ENCODE measurements at regions not wholly inside any gene's neighbourhood (a gene's known extent, or its start where the extent isn't known, plus 50 kb on each side); places are given as distances from the start of the nearest gene placed in this dataset.

DNA sequence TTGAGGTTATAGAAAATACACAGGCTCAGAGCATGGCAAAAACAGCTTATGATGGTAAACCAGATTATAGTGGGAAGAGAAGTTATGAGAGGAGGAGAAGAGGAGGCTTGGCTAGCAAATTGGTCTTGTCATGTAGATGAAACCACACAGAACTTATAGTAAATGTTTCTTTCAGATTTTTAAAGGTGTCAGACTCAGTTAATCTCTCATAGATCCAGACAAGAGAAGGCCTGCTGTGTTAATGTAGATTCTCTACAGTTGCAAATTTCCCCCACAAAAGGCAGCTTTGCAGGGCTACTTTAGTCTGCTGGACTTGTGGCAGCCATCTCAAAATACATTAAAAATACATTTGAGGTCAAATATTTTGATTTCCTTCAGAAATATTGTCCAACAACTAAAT is 1731.7 kb downstream of the ARAP2 start:
- TF ChIP-seq, protein P1, sequence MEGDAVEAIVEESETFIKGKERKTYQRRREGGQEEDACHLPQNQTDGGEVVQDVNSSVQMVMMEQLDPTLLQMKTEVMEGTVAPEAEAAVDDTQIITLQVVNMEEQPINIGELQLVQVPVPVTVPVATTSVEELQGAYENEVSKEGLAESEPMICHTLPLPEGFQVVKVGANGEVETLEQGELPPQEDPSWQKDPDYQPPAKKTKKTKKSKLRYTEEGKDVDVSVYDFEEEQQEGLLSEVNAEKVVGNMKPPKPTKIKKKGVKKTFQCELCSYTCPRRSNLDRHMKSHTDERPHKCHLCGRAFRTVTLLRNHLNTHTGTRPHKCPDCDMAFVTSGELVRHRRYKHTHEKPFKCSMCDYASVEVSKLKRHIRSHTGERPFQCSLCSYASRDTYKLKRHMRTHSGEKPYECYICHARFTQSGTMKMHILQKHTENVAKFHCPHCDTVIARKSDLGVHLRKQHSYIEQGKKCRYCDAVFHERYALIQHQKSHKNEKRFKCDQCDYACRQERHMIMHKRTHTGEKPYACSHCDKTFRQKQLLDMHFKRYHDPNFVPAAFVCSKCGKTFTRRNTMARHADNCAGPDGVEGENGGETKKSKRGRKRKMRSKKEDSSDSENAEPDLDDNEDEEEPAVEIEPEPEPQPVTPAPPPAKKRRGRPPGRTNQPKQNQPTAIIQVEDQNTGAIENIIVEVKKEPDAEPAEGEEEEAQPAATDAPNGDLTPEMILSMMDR (IDR thresholded peaks at IDR 0.05), result no peak
- no peak for TF ChIP-seq POLR2AphosphoS5 (IDR thresholded peaks at IDR 0.05)
